GM18861 (cell line): ENCODE measurements at regions not wholly inside any gene's neighbourhood (a gene's known extent, or its start where the extent isn't known, plus 50 kb on each side); places are given as distances from the start of the nearest gene placed in this dataset.

ENCODE experiments used
- ATAC-seq: cut with Tn5 transposase; IDR thresholded peaks from one replicate; pipeline ENCODE4 v1.9.1; 2021; ENCODE audit not compliant: unreplicated experiment

- ATAC-seq = no peak
Measured at GRCh38 chr2:166568409-166568808, 74.4 kb upstream of the SCN7A start.

- ATAC-seq = no peak
Measured at GRCh38 chr2:166565501-166565900, 71.5 kb upstream of the SCN7A start.

GRCh38 chr2:166563894-166564293 lies 69.8 kb upstream of the SCN7A start:
- no peak for ATAC-seq

GRCh38 chr2:166560022-166560421 lies 66.0 kb upstream of the SCN7A start:
- ATAC-seq = no peak

- no peak for ATAC-seq
Measured at GRCh38 chr2:166550923-166551322, 56.9 kb upstream of the SCN7A start.

GRCh38 chr2:166545473-166545872 lies 51.4 kb upstream of the SCN7A start:
- no peak for ATAC-seq
